Left ventricle myocardium inferior (tissue), 1 donor: ENCODE measurements at regions not wholly inside any gene's neighbourhood (a gene's known extent, or its start where the extent isn't known, plus 50 kb on each side); places are given as distances from the start of the nearest gene placed in this dataset.

Experiments used
- DNase-seq: peaks from one replicate; pipeline ENCODE4 v3.0.0-alpha.2; 2020
- H3K27ac ChIP-seq: fragments of 200-600 bp; replicated peaks from 2 replicates; pipeline ENCODE4 v1.8.0; 2021
- H3K27me3 ChIP-seq: fragments of 200-600 bp; 2 replicates; pipeline ENCODE4 v1.8.0; 2021; ENCODE audit warnings: low read depth
- H3K36me3 ChIP-seq: fragments of 200-600 bp; 2 replicates; pipeline ENCODE4 v1.8.0; 2021
- H3K4me1 ChIP-seq: fragments of 200-600 bp; 2 replicates; pipeline ENCODE4 v1.8.0; 2021
- H3K4me3 ChIP-seq: fragments of 200-600 bp; 2 replicates; pipeline ENCODE4 v1.8.0; 2021; ENCODE audit warnings: mild to moderate bottlenecking, moderate library complexity
- H3K9me3 ChIP-seq: fragments of 200-600 bp; replicated peaks from 2 replicates; pipeline ENCODE4 v1.8.0; 2021
- CTCF ChIP-seq: fragments of 200-600 bp; IDR thresholded peaks from 2 replicates; pipeline ENCODE4 v1.8.0; 2021; ENCODE audit warnings: antibody characterized with exemption, mild to moderate bottlenecking, borderline replicate concordance
- intact Hi-C: fragments of 100-400 bp; cut with micrococcal nuclease; formaldehyde crosslinking; loops from one replicate; pipeline ENCODE4 v1.11.0; 2022
- donor health status: DM: no; HTN: yes; CAD: no; lungs with severe emphysema.

- Histone ChIP-seq H3K9me3 (no peaks in the 10 kb centered on the region), H3K27ac (no peak overlapping the region), H3K4me3 (no peak overlapping the region), H3K36me3 (no peaks in the 10 kb centered on the region), H3K4me1 (no peaks in the 10 kb centered on the region), H3K27me3 (no peaks in the 10 kb centered on the region)
- TF ChIP-seq CTCF = no peak
- no peak for DNase-seq
- intact Hi-C loops = no loop called here
These were observed 187.1 kb upstream of the PIK3C3 start for GRCh38 chr18:41767960-41768359.

GRCh38 chr18:41765460-41765859, 189.6 kb upstream of the PIK3C3 start:
- TF ChIP-seq CTCF = no peak
- Histone ChIP-seq H3K27me3 (no peaks in the 10 kb centered on the region), H3K9me3 (no peaks in the 10 kb centered on the region), H3K4me1 (no peaks in the 10 kb centered on the region), H3K4me3 (no peak overlapping the region), H3K27ac (no peak overlapping the region), H3K36me3 (no peaks in the 10 kb centered on the region)
- DNase-seq = no peak
- intact Hi-C loops = no loop called here

GRCh38 chr18:41763361-41763760, 191.7 kb upstream of the PIK3C3 start:
- no peak for TF ChIP-seq CTCF
- intact Hi-C loops = no loop called here
- Histone ChIP-seq H3K27ac (no peak overlapping the region), H3K27me3 (no peaks in the 10 kb centered on the region), H3K9me3 (no peaks in the 10 kb centered on the region), H3K4me1 (no peaks in the 10 kb centered on the region), H3K36me3 (no peaks in the 10 kb centered on the region), H3K4me3 (no peak overlapping the region)
- DNase-seq = no peak

- no peak for DNase-seq
- Histone ChIP-seq H3K27ac (no peak overlapping the region), H3K27me3 (no peaks in the 10 kb centered on the region), H3K4me3 (no peak overlapping the region), H3K36me3 (no peaks in the 10 kb centered on the region), H3K9me3 (no peaks in the 10 kb centered on the region), H3K4me1 (no peaks in the 10 kb centered on the region)
- intact Hi-C loops = no loop called here
- TF ChIP-seq CTCF = no peak
These were observed 193.6 kb upstream of the PIK3C3 start for GRCh38 chr18:41761333-41762018.

- no peaks in the 10 kb centered on the region for H3K4me1 ChIP-seq
- H3K4me3 ChIP-seq = no peak overlapping the region
- no peak for TF ChIP-seq CTCF
- no peak for DNase-seq
- no peak overlapping the region for H3K27ac ChIP-seq
- H3K9me3 ChIP-seq = no peaks in the 10 kb centered on the region
- intact Hi-C loops = no loop called here
- no peaks in the 10 kb centered on the region for H3K27me3 ChIP-seq
- H3K36me3 ChIP-seq = no peaks in the 10 kb centered on the region
These were observed 196.5 kb upstream of the PIK3C3 start for GRCh38 chr18:41758534-41758933.
